ENCODE measurements at regions not wholly inside any gene's neighbourhood (a gene's known extent, or its start where the extent isn't known, plus 50 kb on each side); places are given as distances from the start of the nearest gene placed in this dataset.

GRCh38 chrX:42375086-42375485 is 402.9 kb downstream of the PPP1R2C start:
- no peak for TF ChIP-seq CTCF (conservative IDR thresholded peaks at IDR 0.05; ENCODE audit: low read length)
- no peak for TF ChIP-seq EZH2phosphoT487 (IDR thresholded peaks at IDR 0.05; ENCODE audit: borderline replicate concordance)

Measured in Loucy (cell line).